Stimulated activated CD8-positive, alpha-beta memory T cell treated with anti-CD3 and anti-CD28 coated beads, Interleukin-4, amount 100 ng/mL, for 4 hours (primary cell): ENCODE measurements at regions not wholly inside any gene's neighbourhood (a gene's known extent, or its start where the extent isn't known, plus 50 kb on each side); places are given as distances from the start of the nearest gene placed in this dataset.

Source experiments
- DNase-seq, 2 donors: peaks; one replicate each; pipeline ENCODE4 v3.0.0-alpha.2; 2020; ENCODE audit warnings: low read depth in 2 of 2, low spot score in 1 of 2

DNA sequence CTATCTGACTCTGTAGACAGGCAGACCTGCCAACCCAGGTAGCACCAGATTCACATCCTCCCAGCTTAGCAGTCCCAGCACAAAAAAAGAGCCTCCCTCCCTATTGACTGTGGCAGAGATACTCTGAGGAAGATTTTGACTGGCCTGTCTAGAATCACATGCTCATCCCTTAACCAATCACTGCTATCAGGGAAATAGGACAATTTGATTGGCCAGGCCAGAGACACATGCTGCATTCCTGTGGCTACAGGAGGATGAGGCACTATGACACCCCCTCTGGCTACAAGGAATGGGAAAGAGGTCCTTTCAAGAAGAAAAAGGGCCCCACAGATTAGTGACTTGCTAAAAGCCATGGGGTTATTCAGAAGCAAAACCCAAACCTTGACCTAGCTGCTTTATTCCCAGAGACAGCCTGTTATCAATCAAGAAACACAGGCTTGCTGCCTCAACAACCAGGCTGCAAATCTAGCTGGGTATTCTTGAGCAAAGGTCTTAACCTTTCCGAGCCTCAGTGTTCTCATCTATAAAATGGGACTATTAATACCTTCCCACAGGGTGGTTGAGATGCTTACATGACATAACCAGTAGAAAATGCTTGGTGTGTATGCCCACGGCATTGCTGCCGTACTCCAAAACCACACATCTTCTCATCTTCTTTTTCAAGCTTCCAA lies 147.6 kb downstream of the BCOR start:
- no peak for DNase-seq

DNA sequence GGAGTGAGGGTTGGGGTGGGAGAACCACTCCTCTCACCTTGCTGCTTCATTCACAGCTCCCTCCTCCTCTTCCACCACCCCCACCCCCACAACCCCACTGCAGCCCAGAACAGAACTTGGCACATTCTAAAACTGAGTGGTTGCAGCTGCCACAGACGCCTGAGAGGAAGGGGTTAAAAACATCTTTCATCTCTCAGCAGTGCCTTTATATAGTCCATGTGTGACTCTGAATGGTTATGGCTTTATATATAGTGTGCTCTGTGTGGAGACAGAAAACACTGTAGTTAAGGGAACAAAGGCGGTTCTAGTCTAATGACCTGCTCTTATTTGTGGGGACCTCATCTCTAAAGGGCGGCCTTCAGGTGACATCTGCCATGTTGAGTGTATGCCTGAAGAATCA lies 144.8 kb downstream of the BCOR start:
- DNase-seq: no peak

DNA sequence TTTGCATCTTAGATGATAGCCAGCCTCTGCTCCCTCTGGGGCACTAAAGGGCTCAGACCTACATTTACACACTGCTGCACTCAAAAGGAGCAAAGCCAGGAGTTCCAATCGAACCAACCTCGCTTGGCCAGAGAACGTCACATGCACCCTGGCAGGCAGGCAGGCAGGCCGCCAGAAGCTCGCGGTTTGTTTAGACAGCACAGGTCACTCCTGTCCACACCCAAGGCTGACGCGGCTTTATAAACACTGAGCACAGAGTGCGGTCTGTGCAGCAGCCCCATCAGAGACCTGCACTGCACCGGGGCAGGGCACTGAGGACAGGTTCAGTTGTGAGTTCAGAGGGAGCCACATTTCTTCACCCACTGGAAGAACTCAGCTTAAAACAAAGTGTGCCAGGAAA lies 143.9 kb downstream of the BCOR start:
- DNase-seq: no peak

DNA sequence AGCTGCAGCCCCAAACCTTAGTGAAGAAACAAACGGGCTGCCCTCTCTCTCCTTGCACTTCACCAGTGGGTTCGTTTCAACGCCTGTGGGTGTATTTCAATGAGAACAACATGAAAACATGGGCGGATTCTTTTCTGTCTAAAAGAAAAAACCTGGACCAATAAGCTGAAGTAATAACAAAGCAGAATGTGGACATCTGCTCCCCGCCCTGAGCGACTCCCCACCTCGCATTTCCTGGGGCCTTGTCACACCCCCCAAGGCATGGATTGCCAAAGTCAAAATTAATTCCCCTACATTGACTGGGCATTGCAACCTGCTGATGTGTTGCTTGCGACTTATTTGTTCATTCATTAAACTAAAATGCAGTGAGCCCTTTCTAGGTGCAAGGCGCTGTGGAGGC lies 142.9 kb downstream of the BCOR start:
- DNase-seq: no peak

DNA sequence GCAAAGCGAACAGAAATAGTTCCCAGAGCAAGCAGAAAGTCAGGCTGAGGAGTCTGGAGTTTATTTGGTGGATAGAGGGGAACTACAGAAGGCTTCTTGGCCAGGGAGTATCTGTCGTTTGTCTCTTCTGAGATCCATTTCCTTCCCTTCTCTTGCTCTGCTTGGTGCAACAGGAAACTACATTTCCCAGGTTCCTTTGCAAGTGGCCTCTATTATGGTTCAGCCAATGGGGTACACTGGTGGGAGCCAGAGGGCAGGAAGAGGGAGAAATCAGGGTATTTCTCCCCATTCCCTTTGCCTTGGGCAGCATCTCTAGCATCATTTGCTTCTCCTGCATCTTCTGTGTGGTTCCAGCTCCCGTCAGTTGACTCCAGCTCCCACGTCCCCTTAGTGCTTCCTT lies 142.1 kb downstream of the BCOR start:
- DNase-seq: no peak

DNA sequence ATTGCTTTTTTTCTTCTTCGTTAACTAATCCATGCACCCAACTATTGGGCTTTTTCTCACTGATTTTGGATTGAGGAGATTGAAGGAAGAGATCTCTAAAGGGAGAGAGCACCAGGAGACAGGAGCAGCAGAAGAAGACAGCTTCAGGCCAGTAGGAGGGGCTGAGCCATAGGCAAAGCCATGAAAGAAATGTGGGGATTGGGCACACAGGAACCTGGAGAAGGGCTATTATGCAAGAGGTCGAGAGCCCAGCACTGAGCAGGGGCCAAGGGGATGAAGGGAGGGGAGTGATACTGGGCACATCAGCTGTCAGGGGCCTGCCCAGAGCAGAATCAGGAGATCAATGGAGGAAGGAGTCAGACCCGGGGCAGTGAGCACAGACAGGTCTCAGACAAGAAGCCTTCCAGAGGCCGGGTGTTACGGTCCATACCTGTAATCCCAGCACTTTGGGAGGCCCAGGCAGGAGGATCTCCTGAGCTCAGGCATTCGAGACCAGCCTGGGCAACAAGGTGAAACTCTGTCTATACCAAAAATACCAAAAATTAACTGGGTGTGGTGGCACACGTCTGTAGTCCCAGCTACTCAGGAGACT lies 140.9 kb downstream of the BCOR start:
- no peak for DNase-seq

DNA sequence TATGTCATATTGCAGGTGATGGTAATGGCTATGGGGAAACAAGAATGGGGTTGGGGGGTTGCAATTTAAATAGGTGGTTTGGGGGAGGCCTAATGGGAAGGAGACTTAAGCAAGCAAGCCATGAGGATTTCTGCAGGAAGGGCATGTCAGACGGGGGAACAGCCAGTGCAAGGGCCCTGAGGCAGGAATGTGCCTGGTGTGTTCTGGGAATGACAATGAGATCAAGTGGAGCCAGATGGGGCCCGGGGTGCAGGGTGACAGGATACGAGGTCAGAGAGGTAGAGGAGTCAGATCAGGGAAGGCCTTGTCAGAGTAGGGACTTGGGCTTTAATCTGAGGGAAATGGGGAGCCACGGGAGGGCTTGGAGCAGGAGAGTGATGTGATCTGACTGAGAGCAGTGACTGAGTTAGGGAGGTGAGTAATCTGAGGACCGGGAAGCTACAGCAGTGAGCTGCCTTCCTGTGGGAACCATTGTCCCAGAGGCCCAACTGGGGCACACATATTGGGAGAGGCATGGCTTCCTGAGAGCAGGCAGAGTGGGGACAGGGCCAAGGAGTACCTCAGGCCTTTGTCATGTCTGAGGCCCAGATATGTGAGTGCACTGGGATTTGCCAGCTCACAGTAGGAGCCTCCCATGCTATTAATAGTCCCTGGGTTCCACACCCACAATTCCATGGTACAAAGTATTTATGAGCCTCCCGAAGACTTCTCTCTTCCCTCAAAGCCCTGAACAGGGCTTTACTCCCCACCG lies 139.8 kb downstream of the BCOR start:
- DNase-seq: no peak

DNA sequence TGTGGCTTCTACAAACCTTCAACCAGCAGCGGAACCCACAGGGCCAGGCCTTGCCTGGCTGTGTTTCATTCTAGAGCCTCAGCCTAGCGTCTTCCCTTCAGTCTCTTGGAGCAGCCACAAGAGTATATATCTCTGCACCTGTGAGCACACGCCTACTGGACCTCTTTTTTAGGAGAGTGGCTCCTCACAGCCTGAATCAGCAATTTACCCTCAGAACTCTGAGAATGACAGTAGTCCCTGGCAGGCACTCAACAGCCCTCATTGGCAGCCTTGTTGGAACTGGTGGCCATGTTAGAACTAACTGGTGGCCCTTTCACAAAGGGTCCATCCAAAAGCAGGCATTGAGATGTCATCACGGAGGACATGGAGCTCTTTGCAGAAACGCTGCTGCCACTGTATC lies 138.9 kb downstream of the BCOR start:
- DNase-seq: no peak

DNA sequence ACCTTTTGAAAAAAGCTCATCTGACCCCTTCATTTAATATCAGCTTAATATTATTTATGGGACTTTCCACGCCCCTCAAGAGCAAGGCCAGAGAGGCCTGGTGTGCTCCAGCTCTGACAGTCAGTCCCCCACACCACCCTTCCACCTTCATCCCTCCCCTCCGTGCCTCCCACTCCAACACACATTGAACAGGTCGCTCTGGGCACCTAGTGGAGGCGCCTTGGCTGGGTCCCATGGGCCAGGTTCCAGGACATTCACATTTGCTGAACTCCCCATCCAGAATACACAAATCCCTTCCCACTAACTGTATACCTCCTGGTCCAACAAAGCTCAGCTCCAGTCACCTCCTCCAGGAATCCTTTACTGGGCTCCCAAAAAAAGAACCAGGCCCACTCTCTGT lies 137.5 kb downstream of the BCOR start:
- DNase-seq: no peak

DNA sequence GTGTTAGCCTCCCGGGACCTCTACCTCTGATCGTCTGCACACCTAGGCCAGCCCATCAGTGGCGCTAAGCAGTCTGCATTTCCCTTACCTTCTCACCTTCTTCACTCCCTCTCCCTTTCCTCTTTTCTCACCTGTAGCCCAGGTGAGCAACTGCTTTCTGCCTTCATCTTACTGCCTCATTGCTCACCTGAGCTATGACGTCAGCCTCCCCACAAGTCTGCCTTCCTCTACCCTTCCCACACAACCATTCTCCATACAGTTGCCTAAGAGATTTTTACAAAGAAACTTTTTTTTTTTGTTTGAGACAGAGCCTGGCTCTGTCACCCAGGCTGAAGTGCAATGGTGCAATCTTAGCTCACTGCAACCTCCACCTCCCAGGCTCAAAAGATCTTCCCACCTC lies 136.3 kb downstream of the BCOR start:
- DNase-seq: no peak

DNA sequence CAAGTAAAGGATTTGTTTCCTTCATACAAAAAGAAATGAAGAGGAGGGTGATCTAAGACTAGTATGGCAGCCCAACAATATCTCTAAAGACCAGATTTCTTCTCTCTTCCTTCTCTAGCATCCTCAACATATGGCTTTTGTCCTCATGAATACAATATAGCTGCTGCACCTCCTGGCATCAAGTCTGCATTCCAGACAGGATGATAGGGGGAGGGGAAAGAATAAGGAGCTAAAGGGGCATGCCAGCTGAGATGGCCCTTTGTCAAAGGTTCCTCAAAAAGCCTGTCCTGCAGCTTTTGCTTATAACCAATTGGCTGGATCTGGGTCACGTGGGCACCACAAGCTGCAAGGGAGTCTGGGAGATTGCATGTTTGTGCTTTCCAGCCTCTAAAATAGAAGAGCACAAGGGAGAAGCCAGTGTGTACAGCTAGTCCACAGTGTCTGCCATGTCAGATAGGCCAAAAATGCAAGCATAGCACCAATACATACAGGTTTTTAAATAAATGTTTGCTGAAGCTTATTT lies 132.6 kb downstream of the BCOR start:
- DNase-seq: no peak

DNA sequence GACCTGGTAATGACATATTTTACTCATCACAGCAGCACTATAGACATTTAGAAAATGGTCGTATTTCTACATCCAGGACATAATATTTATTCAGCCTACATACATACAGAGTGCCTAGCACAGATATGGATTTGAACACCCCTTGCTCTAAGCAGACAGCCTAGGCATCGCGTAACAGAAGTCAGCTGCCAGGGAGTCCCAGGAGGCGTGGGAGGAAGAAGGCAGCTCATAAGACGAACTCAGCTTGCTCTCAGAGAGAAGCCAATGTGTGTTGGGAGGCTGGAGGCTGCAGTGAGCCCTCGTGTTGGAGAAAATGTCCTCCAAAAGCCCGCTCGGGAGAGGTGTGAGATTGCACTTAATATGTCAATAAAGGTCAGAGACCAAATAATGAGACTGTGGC lies 131.6 kb downstream of the BCOR start:
- no peak for DNase-seq

DNA sequence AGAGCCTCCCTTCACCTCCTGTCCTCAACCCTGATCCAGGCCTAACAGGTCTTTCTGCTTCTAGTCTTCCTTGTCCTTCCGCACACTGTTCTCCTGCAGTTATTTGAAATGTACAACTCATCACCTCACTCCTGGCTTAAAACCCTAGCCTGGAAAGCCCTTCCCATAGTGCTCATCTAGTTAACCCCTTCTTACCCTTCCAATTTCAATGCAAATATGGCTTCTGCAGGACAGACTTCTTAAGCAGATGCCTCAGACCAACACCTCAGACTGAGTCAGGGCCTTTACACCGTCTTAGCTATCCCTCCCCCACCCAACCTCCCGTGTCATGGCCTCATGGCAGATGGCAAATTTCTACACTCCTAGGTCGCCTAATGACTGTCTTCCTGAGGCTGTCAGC lies 130.4 kb downstream of the BCOR start:
- no peak for DNase-seq

DNA sequence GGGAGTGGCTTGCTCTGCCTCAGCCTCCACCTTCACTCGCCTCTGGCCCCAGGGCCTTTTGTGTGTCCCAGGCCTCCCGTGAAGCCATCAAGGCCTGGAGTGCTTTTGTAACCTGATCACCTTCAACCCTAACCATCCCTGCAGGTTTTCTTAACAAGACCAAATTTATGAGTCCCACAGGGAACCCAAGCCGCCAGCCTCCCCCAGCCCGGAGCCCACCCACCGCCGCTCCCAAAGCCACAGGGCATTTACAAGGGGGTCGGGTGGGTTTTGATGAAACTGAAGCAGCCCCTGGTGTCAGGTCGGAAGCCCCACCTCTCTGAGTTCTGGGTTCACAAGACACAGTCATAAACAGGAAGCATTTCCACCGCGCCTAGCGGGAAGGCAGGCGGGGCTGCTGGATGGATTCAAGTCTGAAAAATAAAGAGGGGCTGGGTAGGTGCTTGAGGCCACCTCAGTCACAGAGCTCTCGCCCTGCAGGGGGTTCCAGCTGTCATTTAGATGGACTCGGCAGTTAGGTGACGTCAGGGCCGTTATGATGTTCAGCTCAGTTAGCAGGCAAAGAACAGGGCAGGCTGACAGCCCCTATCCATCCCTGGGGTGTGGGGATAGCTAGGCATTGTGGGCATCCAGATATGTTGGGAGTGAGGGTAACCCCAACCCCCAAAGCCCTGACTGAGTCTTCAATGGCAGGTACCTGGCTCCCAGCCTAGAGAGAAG lies 128.5 kb downstream of the BCOR start:
- no peak for DNase-seq

DNA sequence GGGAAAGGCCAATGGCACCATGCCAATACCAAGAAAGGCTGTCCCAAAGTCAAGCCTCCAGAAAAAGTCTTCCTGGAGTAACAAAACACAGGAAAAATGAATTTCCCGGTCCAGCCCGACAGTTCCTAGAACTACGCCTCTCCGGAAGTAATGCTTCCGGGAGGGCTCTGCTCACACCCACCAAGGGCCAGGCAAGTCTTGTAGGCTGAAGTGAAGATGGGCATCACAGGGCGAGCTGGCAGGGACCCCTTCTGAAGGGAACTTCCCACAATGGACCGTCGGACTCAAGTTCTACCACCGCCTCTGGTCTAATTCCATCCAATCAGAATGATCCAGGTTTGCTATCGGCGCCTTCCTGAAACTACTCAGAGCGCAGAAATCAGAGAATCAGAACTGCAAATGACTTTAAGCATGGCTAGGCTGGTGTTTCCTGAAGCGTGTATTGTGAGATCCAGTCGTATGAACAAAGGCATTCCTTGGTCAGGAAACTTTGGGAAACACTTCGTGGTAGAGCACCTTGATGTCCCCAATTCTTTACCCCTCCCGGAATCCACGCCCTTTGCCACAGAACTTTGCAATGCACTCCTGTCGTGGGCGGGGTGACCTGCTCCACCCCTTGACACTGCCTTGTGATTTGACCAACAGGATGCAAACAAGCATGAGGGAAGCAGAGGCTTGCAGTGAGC lies 127.8 kb downstream of the BCOR start:
- no peak for DNase-seq

DNA sequence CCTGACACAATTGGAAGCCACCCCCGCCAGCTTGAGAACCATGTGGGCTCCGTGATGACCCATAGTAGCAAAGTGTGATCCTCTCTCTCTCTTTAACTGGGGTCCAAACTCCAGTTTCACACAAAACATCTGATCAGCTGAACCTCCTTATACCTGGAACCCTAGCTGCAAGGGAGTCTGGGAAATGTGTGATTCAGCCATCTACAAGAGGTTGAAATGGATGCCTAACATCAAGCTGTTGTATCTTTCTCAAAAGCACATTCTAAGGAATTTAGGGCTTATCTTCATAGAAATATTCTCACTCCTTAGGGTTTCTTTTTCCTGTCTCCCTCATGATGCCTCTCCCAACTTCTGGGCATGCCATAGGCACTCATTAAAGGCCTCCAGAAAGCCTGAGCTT lies 126.0 kb downstream of the BCOR start:
- DNase-seq: no peak

DNA sequence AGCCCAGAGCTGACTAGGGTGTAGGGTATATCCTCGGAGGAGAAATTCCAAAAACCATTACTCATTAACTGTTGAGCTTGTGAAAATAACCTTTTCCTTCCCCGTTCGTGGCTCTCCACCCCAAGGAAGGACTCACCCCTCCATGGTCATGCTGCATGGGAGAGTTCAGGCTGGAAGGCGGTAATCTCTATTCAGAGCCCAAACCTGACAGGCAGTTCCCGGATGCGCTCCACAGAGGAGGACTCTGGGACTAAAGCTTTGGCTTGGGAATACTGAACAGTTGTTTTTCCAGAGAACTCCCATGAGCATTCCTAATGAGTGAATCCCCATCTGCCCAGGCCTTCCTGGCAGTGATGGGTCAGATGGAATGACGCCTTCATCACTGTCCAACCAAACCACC lies 125.4 kb downstream of the BCOR start:
- no peak for DNase-seq

DNA sequence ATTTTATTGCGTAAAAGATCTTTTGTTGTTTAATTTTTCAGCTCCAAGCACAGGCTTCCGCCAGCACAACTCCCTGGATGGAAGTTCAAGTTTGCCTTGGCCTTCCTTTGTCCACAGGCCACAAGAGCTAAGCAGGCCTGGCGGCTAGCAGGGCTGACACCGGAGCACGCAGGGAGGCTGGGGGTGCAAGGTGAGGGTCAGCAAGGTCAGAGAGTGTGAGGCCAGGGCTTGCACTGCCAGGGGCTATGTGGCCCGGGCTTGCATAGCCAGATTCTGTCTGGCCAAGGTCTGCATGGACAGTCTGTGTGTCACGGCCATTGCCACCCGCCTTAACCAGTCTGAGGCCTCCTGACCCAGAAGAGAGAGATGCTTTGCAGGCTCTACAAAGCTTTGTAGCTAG lies 123.9 kb downstream of the BCOR start:
- no peak for DNase-seq

DNA sequence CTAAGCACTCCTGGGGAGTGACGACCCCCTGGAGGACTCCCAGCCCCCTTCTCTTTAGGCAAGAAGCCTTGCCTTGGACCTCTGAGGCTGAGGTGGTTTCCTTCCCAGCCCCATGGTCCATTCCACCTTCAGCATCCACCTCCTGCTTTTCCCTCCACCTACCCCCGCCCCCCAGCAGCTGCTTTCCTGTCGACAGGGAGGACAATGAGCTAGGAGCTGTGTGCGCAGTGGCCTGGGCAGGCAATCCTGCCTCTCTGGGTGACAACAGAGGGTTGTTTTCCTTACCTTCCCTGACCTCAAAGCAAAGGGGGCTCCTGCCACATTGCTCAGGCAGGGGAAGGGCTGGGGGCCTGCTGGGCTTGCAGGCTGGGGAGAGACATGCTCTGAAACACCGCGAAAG lies 123.5 kb downstream of the BCOR start:
- no peak for DNase-seq

DNA sequence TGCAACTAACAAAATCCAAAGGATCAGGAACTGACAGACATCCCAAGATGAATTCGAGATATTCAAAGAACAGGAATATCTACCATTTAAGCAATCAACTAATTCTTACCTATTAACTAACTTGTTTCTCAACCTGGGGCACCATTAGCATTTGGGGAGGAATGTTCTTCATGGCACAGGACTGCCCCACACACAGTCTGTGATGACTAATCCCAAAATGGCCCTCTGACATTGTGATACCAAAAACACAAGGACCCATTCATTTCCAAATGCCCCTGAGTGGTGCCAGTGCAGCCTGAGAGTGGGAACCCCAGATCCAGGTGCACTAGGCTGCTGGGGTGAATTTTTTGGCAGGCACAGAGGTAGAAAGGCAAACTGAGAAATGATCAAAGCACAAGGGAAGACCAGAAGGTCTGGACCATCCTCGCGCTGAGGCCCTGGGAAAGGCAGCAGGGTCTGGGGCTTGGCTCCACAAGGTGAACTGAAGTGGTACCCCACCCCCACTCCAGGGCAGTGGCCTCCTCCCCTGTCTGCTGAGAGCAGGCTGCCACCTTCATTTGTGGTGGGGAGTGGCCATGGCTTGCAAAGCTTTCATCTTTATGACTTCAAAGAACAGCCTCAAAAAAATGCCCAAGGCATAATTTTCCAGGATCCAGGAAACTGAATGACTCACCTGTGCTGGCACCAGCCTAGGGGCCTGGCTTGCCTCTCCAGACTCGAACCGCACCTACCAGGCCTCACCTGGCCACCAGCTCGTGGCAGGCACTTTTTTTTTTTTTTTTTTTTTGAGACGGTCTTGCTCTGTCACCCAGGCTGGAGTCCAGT lies 122.4 kb downstream of the BCOR start:
- DNase-seq: no peak
